SU-DHL-6 (cell line): ENCODE measurements at regions not wholly inside any gene's neighbourhood (a gene's known extent, or its start where the extent isn't known, plus 50 kb on each side); places are given as distances from the start of the nearest gene placed in this dataset.

Experiments used
- CTCF ChIP-seq: fragments of 200-600 bp; sonication (generic); IDR thresholded peaks from one replicate; pipeline ENCODE4 v1.5.1; 2017; ENCODE audit warnings: antibody characterized with exemption, mild to moderate bottlenecking, low read length, moderate library complexity; ENCODE audit not compliant: insufficient read depth, poor library complexity, severe bottlenecking
- EZH2phosphoT487 ChIP-seq: fragments of 200-600 bp; sonication (generic), shearing (Covaris generic); conservative IDR thresholded peaks from 2 replicates; pipeline ENCODE4 v1.6.1; 2018; ENCODE audit warnings: mild to moderate bottlenecking, antibody characterized with exemption, low read length, moderate library complexity, mixed read lengths

GRCh38 chr2:220756653-220757052 lies 815.5 kb downstream of the EPHA4 start:
- TF ChIP-seq CTCF (no peak), EZH2phosphoT487 (no peak)
